ENCODE measurements at regions not wholly inside any gene's neighbourhood (a gene's known extent, or its start where the extent isn't known, plus 50 kb on each side); places are given as distances from the start of the nearest gene placed in this dataset.

DNA sequence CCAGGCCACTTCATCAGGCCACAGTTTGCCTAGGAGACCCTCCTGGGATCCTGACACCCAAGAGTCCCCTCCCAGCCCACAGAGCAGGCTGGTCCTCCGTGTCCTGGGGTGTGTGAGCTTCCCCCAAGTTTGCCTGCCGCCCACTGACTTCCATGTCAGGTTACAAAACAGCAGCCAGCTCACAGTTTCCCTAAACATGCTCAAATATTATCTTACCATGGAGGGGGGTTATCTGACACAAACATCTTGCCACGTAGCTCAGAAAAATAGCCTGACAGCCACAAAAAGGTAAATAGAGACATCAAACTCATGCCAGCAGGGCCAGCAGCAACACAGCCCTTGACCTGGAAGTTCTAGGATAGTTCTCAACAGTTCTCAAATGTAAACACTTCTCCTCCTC lies 346.5 kb downstream of the TNS1 start:
- no peaks in the 10 kb centered on the region for H3K9me3 ChIP-seq (ENCODE audit: low read length)
- H3K4me3 ChIP-seq (ENCODE audit: low read length): no peak overlapping the region
- H3K27me3 ChIP-seq (ENCODE audit: insufficient read depth, low read length): no peaks in the 10 kb centered on the region
- H2AFZ ChIP-seq (ENCODE audit: low read depth, low read length): no peak overlapping the region
- H3K36me3 ChIP-seq (ENCODE audit: insufficient read depth, low read length): no peaks in the 10 kb centered on the region
- H3K4me1 ChIP-seq (ENCODE audit: insufficient read depth, low read length): no peaks in the 10 kb centered on the region

DNA sequence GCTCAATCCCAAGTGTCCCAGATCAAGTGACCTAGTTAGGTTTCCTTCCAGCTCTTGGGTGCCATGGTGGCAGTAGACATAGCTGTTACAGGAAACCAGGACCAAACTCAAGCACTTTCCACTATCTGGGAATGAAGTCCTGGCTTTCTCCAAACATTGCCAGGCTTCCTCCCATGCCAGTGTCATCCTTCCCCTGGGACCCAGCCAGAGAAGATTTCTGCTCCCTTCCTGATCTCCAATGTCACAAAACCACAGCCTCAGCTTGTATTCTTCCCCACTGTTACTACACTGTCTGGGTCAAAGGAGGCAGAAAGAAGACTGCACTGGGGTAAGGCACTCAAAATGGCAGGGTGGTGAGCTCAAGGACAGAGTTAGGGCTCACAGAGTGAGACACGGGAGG lies 347.1 kb downstream of the TNS1 start:
- Histone ChIP-seq H3K4me1 (ENCODE audit: insufficient read depth, low read length) (no peaks in the 10 kb centered on the region), H2AFZ (ENCODE audit: low read depth, low read length) (no peak overlapping the region), H3K9me3 (ENCODE audit: low read length) (no peaks in the 10 kb centered on the region), H3K4me3 (ENCODE audit: low read length) (no peak overlapping the region), H3K36me3 (ENCODE audit: insufficient read depth, low read length) (no peaks in the 10 kb centered on the region), H3K27me3 (ENCODE audit: insufficient read depth, low read length) (no peaks in the 10 kb centered on the region)

DNA sequence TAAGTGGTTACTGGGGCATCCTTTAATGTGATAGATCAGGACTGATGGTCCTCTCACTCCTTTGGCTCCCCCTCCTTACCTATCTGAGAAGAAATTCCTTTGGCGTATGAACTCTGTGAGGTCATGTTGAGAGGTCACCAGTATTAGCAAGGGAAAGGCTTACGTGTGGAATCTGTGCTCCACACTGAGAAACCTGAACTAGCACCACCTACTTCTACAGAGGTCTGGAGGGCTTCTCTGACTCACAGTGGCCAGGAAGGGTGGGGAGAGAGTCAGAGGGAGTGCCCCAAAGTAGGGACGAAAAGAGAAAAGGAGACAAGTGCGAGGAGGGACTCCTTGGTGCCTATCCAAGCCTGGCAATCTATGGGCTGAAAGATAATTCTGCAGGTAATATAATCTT lies 348.6 kb downstream of the TNS1 start:
- H3K9me3 ChIP-seq (ENCODE audit: low read length): no peaks in the 10 kb centered on the region
- no peak overlapping the region for H3K4me3 ChIP-seq (ENCODE audit: low read length)
- H2AFZ ChIP-seq (ENCODE audit: low read depth, low read length): no peak overlapping the region
- H3K4me1 ChIP-seq (ENCODE audit: insufficient read depth, low read length): no peaks in the 10 kb centered on the region
- no peaks in the 10 kb centered on the region for H3K27me3 ChIP-seq (ENCODE audit: insufficient read depth, low read length)
- H3K36me3 ChIP-seq (ENCODE audit: insufficient read depth, low read length): no peaks in the 10 kb centered on the region

DNA sequence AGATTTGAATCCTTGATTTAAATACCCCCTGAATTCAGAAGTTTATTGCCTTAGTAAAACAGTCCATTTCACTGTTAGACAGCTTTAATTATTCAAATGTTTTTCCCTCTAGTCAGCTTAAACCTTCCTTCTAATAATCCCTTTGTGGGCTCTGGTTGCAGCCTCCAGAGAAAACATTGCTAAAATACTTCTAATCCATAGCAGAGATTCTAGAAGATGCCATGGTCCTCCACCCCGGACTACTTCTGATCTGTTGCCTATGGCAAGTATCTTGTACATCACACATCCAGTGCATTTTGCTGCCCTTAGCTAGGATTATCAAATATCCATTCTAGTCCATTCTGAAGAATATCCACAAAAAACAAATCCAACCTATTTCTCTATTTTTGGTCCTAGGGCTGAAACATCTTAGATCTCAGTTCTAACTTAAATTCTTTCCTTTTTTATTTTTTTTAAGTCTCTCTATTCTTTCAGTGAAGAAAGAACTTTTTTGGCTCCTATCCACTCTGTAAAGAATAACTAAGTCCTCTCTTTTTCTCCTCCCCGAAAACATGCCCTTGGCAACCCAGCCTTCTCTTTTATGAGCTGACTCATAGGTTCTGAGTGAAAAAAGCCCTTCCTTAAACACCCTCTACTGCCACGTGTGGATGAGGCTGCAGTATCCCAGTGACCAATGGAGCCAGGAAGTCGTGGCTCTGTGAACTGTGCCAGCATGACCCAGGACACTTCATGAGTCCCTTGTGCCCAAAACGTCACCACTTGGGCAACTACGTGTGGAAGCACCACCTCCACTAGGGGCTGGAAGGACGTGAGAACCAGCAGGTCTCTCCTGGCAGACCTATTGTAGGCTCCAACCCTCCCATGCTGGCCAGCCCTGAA lies 349.8 kb downstream of the TNS1 start:
- no peaks in the 10 kb centered on the region for H3K9me3 ChIP-seq (ENCODE audit: low read length)
- H3K4me3 ChIP-seq (ENCODE audit: low read length): no peak overlapping the region
- H3K4me1 ChIP-seq (ENCODE audit: insufficient read depth, low read length): no peaks in the 10 kb centered on the region
- H2AFZ ChIP-seq (ENCODE audit: low read depth, low read length): no peak overlapping the region
- H3K36me3 ChIP-seq (ENCODE audit: insufficient read depth, low read length): no peaks in the 10 kb centered on the region
- no peaks in the 10 kb centered on the region for H3K27me3 ChIP-seq (ENCODE audit: insufficient read depth, low read length)

DNA sequence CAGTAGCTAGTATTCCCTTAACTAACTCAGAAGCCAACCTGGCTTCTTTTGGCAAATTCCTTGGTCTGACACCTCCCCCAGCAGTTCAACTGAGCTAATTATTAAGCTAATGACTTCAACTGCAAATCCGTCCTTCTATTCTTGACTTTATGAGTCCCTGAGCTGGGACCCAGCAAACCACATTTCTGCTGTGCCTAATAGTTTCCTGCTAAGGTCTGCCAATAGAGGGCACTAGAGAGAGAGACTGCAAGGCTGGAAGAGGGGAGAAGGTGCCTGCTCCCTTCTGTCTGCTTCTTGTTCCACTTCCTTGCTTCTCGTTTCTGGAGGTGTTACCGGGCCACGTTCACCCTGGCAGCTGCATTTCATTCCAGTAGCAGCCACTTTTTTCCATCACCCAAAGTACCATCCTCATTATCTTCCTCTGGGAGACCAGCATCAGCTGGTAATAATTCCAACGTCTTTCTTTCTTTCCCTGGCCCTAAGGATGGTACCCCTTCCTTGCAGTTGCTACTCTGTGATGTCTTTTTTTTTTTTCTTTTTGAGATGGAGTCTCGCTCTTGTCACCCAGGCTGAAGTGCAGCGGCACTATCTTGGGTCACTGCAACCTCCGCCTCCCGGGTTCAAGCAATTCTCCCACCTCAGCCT lies 352.0 kb downstream of the TNS1 start:
- no peaks in the 10 kb centered on the region for H3K4me1 ChIP-seq (ENCODE audit: insufficient read depth, low read length)
- H3K9me3 ChIP-seq (ENCODE audit: low read length): no peaks in the 10 kb centered on the region
- H2AFZ ChIP-seq (ENCODE audit: low read depth, low read length): no peak overlapping the region
- H3K36me3 ChIP-seq (ENCODE audit: insufficient read depth, low read length): no peaks in the 10 kb centered on the region
- H3K4me3 ChIP-seq (ENCODE audit: low read length): no peak overlapping the region
- no peaks in the 10 kb centered on the region for H3K27me3 ChIP-seq (ENCODE audit: insufficient read depth, low read length)

DNA sequence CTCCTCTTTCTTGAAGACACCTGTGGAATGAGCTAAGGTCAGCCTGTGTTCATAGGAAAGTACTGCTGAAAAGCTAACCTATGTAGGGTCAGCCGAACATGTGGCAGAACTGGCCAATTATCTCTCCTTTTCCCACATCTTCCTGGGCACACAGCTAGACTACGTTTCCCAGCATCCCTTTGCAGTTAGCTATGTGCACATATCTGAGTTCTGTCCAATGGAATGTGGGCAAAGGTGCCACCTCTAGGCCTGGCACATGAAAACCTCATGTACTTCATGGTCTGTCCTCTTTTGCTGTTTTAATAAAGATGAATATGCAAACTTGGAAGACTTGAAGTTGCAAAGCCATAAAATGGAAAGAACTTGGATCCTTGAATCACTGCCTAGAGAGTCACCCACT lies 352.6 kb downstream of the TNS1 start:
- no peak overlapping the region for H3K4me3 ChIP-seq (ENCODE audit: low read length)
- H3K9me3 ChIP-seq (ENCODE audit: low read length): no peaks in the 10 kb centered on the region
- H2AFZ ChIP-seq (ENCODE audit: low read depth, low read length): no peak overlapping the region
- no peaks in the 10 kb centered on the region for H3K36me3 ChIP-seq (ENCODE audit: insufficient read depth, low read length)
- no peaks in the 10 kb centered on the region for H3K4me1 ChIP-seq (ENCODE audit: insufficient read depth, low read length)
- H3K27me3 ChIP-seq (ENCODE audit: insufficient read depth, low read length): no peaks in the 10 kb centered on the region

DNA sequence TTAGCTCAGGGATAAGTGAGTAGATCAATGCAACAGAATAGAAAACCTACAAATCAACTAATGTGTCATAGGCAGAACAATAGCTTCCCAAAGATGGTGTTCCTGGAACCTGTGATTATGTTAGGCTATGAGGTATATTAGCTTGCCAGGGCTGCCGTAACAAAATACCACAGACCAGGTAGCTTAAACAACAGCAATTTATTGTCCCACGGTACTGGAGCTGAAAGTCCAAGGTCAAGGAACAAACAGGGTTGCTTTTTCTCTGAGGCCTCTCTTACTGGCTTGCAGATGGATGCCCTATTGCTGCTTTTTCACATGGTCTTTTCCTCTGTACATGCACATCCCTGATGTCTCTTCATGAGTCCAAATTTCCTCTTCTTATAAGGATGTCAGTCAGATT lies 354.9 kb downstream of the TNS1 start:
- no peaks in the 10 kb centered on the region for H3K36me3 ChIP-seq (ENCODE audit: insufficient read depth, low read length)
- no peak overlapping the region for H3K4me3 ChIP-seq (ENCODE audit: low read length)

DNA sequence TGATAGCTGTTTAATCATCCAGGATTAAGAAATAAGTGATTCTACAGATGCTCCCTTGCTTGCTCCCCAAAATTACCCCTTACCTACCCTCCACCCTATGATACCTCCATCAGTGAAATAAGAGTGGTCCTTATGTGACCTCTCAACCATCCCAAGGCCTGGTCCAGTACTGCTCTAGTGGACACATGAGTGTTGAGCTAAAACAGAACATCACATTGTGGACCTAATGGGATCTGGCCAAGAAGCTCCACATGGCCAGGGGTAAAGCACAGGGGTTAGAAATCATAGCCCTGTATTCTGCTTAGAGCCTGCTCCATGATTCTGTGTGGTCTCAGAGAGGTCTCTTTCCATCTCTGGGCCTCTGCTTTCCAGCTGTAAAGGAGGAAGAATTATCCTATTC lies 355.6 kb downstream of the TNS1 start:
- Histone ChIP-seq H3K4me1 (ENCODE audit: insufficient read depth, low read length) (no peaks in the 10 kb centered on the region), H3K4me3 (ENCODE audit: low read length) (no peak overlapping the region), H3K9me3 (ENCODE audit: low read length) (no peaks in the 10 kb centered on the region), H3K27me3 (ENCODE audit: insufficient read depth, low read length) (no peaks in the 10 kb centered on the region), H3K36me3 (ENCODE audit: insufficient read depth, low read length) (no peaks in the 10 kb centered on the region), H2AFZ (ENCODE audit: low read depth, low read length) (no peak overlapping the region)

More for the DNA sequence above, 354.9 kb downstream of the TNS1 start:
- H3K9me3 ChIP-seq (ENCODE audit: low read length): no peaks in the 10 kb centered on the region
- no peaks in the 10 kb centered on the region for H3K4me1 ChIP-seq (ENCODE audit: insufficient read depth, low read length)
- no peak overlapping the region for H2AFZ ChIP-seq (ENCODE audit: low read depth, low read length)
- no peaks in the 10 kb centered on the region for H3K27me3 ChIP-seq (ENCODE audit: insufficient read depth, low read length)

DNA sequence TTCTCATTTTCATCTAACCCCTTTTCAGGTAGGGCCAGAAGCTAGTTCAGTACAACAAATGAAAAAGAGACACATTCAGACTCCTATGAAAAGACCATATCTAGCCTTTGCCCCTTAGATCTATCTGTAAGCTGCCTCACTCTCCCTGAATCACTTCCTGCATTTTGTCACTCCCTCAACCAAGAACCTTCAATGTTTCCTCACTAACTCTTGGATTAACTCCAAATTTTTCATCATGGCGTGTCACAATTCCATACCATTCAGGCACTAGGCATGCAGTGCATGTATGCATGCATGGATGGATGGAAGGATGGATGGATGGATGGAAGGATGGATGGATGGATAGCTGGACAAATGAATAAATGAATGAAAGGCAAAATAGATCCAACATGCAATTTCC lies 356.9 kb downstream of the TNS1 start:
- H3K9me3 ChIP-seq (ENCODE audit: low read length): no peaks in the 10 kb centered on the region
- no peaks in the 10 kb centered on the region for H3K36me3 ChIP-seq (ENCODE audit: insufficient read depth, low read length)
- H3K27me3 ChIP-seq (ENCODE audit: insufficient read depth, low read length): no peaks in the 10 kb centered on the region
- H2AFZ ChIP-seq (ENCODE audit: low read depth, low read length): no peak overlapping the region
- H3K4me3 ChIP-seq (ENCODE audit: low read length): no peak overlapping the region
- H3K4me1 ChIP-seq (ENCODE audit: insufficient read depth, low read length): no peaks in the 10 kb centered on the region

DNA sequence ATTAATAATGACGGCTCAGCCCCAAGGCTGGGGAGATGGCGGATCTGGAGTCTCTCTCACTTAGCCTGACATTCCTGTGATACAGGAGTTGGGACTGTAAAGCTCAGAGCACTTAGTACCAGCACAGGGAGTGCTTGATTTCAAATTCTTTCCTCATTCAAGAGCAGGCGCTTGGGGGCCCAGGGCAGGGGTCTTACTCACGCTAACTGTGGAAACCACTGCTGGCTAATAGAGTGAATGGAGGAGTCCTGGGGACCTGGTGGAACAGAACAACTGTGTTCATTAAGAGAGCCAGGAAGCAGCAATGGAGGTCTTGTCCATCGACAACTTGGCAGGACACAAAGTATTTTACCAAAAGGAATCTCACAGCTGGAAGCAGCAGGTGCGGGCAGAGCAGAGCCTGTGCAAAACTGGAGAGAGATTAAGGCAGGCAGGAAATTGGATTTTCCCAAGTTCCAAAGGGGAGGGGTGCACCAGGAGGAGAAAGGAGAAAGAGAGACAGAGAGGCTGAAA lies 358.9 kb downstream of the TNS1 start:
- Histone ChIP-seq H2AFZ (ENCODE audit: low read depth, low read length) (no peak overlapping the region), H3K36me3 (ENCODE audit: insufficient read depth, low read length) (no peaks in the 10 kb centered on the region), H3K9me3 (ENCODE audit: low read length) (no peaks in the 10 kb centered on the region), H3K4me1 (ENCODE audit: insufficient read depth, low read length) (no peaks in the 10 kb centered on the region), H3K27me3 (ENCODE audit: insufficient read depth, low read length) (no peaks in the 10 kb centered on the region), H3K4me3 (ENCODE audit: low read length) (no peak overlapping the region)

DNA sequence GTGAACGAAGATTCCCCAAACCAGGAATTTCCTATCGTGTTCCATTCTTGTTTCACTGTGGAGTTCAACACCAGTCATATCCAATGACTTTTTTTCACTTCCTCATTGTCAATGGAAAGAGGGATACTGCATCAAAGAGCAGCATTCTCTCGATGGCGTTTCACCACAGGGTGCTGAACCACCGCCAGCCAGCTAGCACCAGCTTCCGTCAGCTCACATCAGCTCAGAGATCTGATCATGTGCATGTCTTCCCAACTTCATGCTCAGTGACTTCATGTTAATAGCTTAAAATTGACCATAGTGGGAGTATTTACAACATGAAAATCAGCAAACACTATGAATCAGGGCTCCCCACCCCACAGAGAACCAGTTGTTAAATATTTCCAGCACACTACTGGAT lies 359.9 kb downstream of the TNS1 start:
- no peak overlapping the region for H2AFZ ChIP-seq (ENCODE audit: low read depth, low read length)
- H3K36me3 ChIP-seq (ENCODE audit: insufficient read depth, low read length): no peaks in the 10 kb centered on the region
- H3K9me3 ChIP-seq (ENCODE audit: low read length): no peaks in the 10 kb centered on the region
- no peaks in the 10 kb centered on the region for H3K4me1 ChIP-seq (ENCODE audit: insufficient read depth, low read length)
- H3K4me3 ChIP-seq (ENCODE audit: low read length): no peak overlapping the region
- H3K27me3 ChIP-seq (ENCODE audit: insufficient read depth, low read length): no peaks in the 10 kb centered on the region

DNA sequence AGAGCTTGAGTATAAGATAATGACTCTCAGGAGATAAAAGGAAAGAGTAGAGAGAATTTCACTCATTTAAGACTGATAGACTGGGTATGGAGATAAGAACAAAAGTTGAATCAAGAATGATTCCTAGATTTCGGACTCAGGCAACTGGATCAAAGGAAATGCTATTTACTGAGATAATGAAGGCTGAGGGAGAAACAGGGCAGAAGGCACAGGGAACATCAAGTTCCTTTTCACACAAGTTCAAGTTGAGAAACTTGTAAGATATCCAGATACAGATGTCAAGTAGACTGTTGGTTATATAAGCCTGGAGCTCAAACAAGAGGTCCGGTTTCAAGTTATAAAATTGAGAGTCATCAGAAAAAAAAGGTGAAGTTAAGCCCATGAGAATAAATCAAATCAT lies 360.8 kb downstream of the TNS1 start:
- Histone ChIP-seq H2AFZ (ENCODE audit: low read depth, low read length) (no peak overlapping the region), H3K27me3 (ENCODE audit: insufficient read depth, low read length) (no peaks in the 10 kb centered on the region), H3K4me1 (ENCODE audit: insufficient read depth, low read length) (peaks cover under 1% of the 10 kb centered on the region), H3K4me3 (ENCODE audit: low read length) (no peak overlapping the region), H3K9me3 (ENCODE audit: low read length) (no peaks in the 10 kb centered on the region), H3K36me3 (ENCODE audit: insufficient read depth, low read length) (no peaks in the 10 kb centered on the region)

DNA sequence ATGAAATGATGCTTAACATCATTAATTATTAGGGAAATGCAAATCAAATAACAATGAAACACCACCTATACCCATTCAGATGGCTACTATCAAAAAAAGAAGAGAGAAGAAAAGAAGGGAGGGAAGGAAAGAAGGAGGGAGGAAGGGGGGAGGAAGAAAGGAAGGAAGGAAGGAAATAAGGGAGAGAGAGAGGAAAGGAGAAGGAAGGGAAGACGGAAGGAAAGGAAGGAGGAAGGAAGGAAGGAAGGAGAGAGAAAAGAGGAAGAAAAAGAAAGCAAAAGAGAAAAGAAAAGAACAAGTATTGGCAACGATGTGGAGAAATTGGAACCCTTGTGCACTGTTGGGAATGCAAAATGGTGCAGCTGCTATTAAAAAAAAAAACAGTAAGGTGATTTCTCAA lies 363.3 kb downstream of the TNS1 start:
- Histone ChIP-seq H3K4me1 (ENCODE audit: insufficient read depth, low read length) (peaks cover 3% of the 10 kb centered on the region), H3K27me3 (ENCODE audit: insufficient read depth, low read length) (no peaks in the 10 kb centered on the region), H3K4me3 (ENCODE audit: low read length) (no peak overlapping the region), H3K9me3 (ENCODE audit: low read length) (no peaks in the 10 kb centered on the region), H2AFZ (ENCODE audit: low read depth, low read length) (no peak overlapping the region), H3K36me3 (ENCODE audit: insufficient read depth, low read length) (no peaks in the 10 kb centered on the region)
